ENCODE measurements at regions not wholly inside any gene's neighbourhood (a gene's known extent, or its start where the extent isn't known, plus 50 kb on each side); places are given as distances from the start of the nearest gene placed in this dataset.

- TF ChIP-seq CTCF (IDR thresholded peaks at IDR 0.05) (no peak), POLR2A (IDR thresholded peaks at IDR 0.05) (no peak), EP300 (IDR thresholded peaks at IDR 0.05; ENCODE audit: low read depth) (no peak)
These were observed 80.0 kb downstream of the TFPI2 start for GRCh38 chr7:93810561-93810960.
